HEK293 (cell line): ENCODE measurements at regions not wholly inside any gene's neighbourhood (a gene's known extent, or its start where the extent isn't known, plus 50 kb on each side); places are given as distances from the start of the nearest gene placed in this dataset.

ENCODE experiments used
- CTCF ChIA-PET: fragments of 350-600 bp; formaldehyde crosslinking; extraction: SDS; loops from one replicate; lab custom pipeline; 2021; ENCODE audit warnings: antibody characterized with exemption; lab: Yijun Ruan, JAX
- POLR2A ChIA-PET: fragments of 300-600 bp; formaldehyde crosslinking; extraction: SDS; loops from one replicate; lab custom pipeline; 2020; ENCODE audit warnings: antibody characterized with exemption, inconsistent platforms; lab: Yijun Ruan, JAX
- H3K27ac ChIP-seq: fragments of 200-500 bp; sonication (Bioruptor generic); 2 replicates; pipeline ENCODE4 v1.5.1; 2014; ENCODE audit warnings: low read depth, low read length, control low read depth, inconsistent platforms; ENCODE audit errors: extremely low read depth
- H3K36me3 ChIP-seq, 2 experiments: fragments of 200-500 bp in 1 of 2; sonication (Bioruptor generic) in 1 of 2; 1 replicate in 1 of 2; 2 replicates in 1 of 2; pipeline ENCODE4 v1.5.1; 2014 to 2017; ENCODE audit warnings: inconsistent platforms in 2 of 2, low read length in 2 of 2; ENCODE audit not compliant: control insufficient read depth in 2 of 2, insufficient read depth in 1 of 2
- H3K4me1 ChIP-seq: fragments of 200-500 bp; sonication (Bioruptor generic); 2 replicates; pipeline ENCODE4 v1.5.1; 2014; ENCODE audit warnings: mild to moderate bottlenecking, low read length, inconsistent platforms; ENCODE audit not compliant: control insufficient read depth, insufficient read depth
- H3K4me3 ChIP-seq: 2 replicates; pipeline ENCODE4 v1.5.1; 2011; ENCODE audit warnings: low read depth, mild to moderate bottlenecking, control low read depth, low read length, moderate library complexity
- H3K9me3 ChIP-seq: fragments of 200-500 bp; sonication (Bioruptor generic); 2 replicates; pipeline ENCODE4 v1.5.1; 2014; ENCODE audit warnings: low read depth, low read length, inconsistent platforms; ENCODE audit not compliant: control insufficient read depth, insufficient read depth
- BCL11A ChIP-seq: fragments of 450-650 bp; formaldehyde crosslinking; IDR thresholded peaks from 2 replicates; pipeline ENCODE4 v1.5.1; 2016; ENCODE audit warnings: low read depth, missing biosample characterization, missing genetic modification characterization
- GLI2 ChIP-seq: fragments of 450-650 bp; formaldehyde crosslinking; IDR thresholded peaks from 2 replicates; pipeline ENCODE4; 2017; ENCODE audit warnings: missing biosample characterization, missing genetic modification characterization, low read depth, borderline replicate concordance
- OVOL3 ChIP-seq: fragments of 450-650 bp; formaldehyde crosslinking; IDR thresholded peaks from 2 replicates; pipeline ENCODE4 v1.5.1; 2016; ENCODE audit warnings: missing biosample characterization, missing genetic modification characterization
- RBAK ChIP-seq: fragments of 450-650 bp; formaldehyde crosslinking; IDR thresholded peaks from 2 replicates; pipeline ENCODE4 v1.5.1; 2016; ENCODE audit warnings: missing biosample characterization, missing genetic modification characterization
- WT1 ChIP-seq: fragments of 450-650 bp; formaldehyde crosslinking; IDR thresholded peaks from 2 replicates; pipeline ENCODE4 v1.5.1; 2016; ENCODE audit warnings: missing biosample characterization, missing genetic modification characterization
- ZBTB21 ChIP-seq: fragments of 450-650 bp; formaldehyde crosslinking; IDR thresholded peaks from 2 replicates; pipeline ENCODE4 v1.5.1; 2017; ENCODE audit warnings: missing biosample characterization, missing genetic modification characterization
- ZIC2 ChIP-seq: fragments of 450-650 bp; formaldehyde crosslinking; IDR thresholded peaks from 2 replicates; pipeline ENCODE4 v1.5.1; 2016; ENCODE audit warnings: missing biosample characterization, missing genetic modification characterization
- ZNF132 ChIP-seq: fragments of 450-650 bp; formaldehyde crosslinking; IDR thresholded peaks from 2 replicates; pipeline ENCODE4 v1.5.1; 2017; ENCODE audit warnings: missing biosample characterization, missing genetic modification characterization, borderline replicate concordance
- ZNF140 ChIP-seq: fragments of 450-650 bp; formaldehyde crosslinking; IDR thresholded peaks from 2 replicates; pipeline ENCODE4 v1.5.1; 2016; ENCODE audit warnings: missing biosample characterization, missing genetic modification characterization
- ZNF19 ChIP-seq: fragments of 450-650 bp; formaldehyde crosslinking; IDR thresholded peaks from 2 replicates; pipeline ENCODE4; 2016; ENCODE audit warnings: missing biosample characterization, missing genetic modification characterization, low read depth
- ZNF24 ChIP-seq: fragments of 450-650 bp; formaldehyde crosslinking; IDR thresholded peaks from 2 replicates; pipeline ENCODE4 v1.5.1; 2016; ENCODE audit warnings: missing biosample characterization, missing genetic modification characterization
- ZNF37A ChIP-seq: fragments of 450-650 bp; IDR thresholded peaks from 2 replicates; pipeline ENCODE4 v1.5.1; 2018; ENCODE audit warnings: missing biosample characterization, missing genetic modification characterization
- ZNF394 ChIP-seq: fragments of 450-650 bp; formaldehyde crosslinking; IDR thresholded peaks from 2 replicates; pipeline ENCODE4 v1.5.1; 2016; ENCODE audit warnings: missing biosample characterization, missing genetic modification characterization, mild to moderate bottlenecking, moderate library complexity, borderline replicate concordance
- ZNF433 ChIP-seq: fragments of 450-650 bp; formaldehyde crosslinking; IDR thresholded peaks from 2 replicates; pipeline ENCODE4 v1.5.1; 2016; ENCODE audit warnings: missing biosample characterization, missing genetic modification characterization, low read depth
- ZNF529 ChIP-seq: fragments of 450-650 bp; formaldehyde crosslinking; IDR thresholded peaks from 2 replicates; pipeline ENCODE4 v1.5.1; 2017; ENCODE audit warnings: missing genetic modification characterization, missing biosample characterization; ENCODE audit not compliant: insufficient replicate concordance
- ZNF544 ChIP-seq: fragments of 450-650 bp; formaldehyde crosslinking; IDR thresholded peaks from 2 replicates; pipeline ENCODE4 v1.5.0; 2017; ENCODE audit warnings: missing biosample characterization, missing genetic modification characterization
- ZNF660 ChIP-seq: fragments of 450-650 bp; IDR thresholded peaks from 2 replicates; pipeline ENCODE4 v1.5.1; 2018; ENCODE audit warnings: missing biosample characterization, mild to moderate bottlenecking, missing genetic modification characterization
- ZNF830 ChIP-seq: fragments of 450-650 bp; IDR thresholded peaks from 2 replicates; pipeline ENCODE4 v1.5.0; 2018; ENCODE audit warnings: missing biosample characterization, missing genetic modification characterization, low read depth, mild to moderate bottlenecking, moderate library complexity
- TF ChIP-seq, protein P1 (sequence below): fragments of 450-650 bp; formaldehyde crosslinking; IDR thresholded peaks from 2 replicates; pipeline ENCODE4 v1.5.1; 2016; ENCODE audit warnings: missing biosample characterization, missing genetic modification characterization
- TF ChIP-seq, protein P2 (sequence below): fragments of 450-650 bp; formaldehyde crosslinking; IDR thresholded peaks from 2 replicates; pipeline ENCODE4 v1.5.1; 2017; ENCODE audit warnings: missing biosample characterization, missing genetic modification characterization
- TF ChIP-seq, protein P3 (sequence below): fragments of 450-650 bp; formaldehyde crosslinking; IDR thresholded peaks from 2 replicates; pipeline ENCODE4 v1.5.1; 2016; ENCODE audit warnings: missing biosample characterization, missing genetic modification characterization

DNA sequence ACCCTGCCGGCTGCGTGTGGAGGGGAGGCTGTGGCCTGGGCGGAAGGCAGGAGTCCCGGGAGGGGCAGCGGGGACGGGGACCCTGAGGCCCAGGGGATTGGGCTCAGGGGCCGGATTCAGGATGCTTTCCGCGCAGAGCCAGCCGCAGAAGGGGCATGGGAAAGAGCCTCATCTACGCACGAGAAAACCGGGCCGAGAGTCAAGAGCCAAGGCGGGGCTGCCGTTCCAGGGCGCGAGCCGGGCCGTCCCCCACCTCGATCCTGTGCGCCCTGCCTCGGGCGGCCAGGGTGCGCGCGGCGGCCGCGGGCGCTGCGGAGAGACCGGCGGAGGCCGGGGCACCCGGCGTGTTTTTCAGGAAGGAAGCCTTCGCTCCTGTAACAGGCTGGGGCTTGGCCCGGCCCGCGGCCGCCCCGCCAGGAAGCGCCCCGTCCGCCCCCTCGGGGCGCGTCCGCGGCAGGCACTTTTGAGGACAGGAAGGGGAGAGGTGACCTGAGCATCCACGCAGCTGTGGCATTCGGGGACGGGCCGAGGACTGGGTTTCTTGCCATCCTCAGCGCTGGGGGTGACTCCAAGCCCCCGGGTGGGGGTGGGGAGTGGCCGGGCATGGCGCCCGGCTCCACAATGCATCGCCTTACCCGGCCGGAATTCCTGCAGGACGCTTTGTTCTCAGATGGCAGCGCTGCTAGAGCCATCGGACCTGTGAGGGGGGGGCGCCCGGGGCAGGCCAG lies 62.3 kb upstream of the GATA2 start:
- Histone ChIP-seq H3K27ac (no peak overlapping the region), H3K4me3 (no peak overlapping the region), H3K4me1 (no peaks in the 10 kb centered on the region), H3K36me3 (no peaks in the 10 kb centered on the region), H3K9me3 (no peaks in the 10 kb centered on the region)
- ChIA-PET POLR2A (no interaction called here), CTCF (no interaction called here)
- TF ChIP-seq, protein P1, sequence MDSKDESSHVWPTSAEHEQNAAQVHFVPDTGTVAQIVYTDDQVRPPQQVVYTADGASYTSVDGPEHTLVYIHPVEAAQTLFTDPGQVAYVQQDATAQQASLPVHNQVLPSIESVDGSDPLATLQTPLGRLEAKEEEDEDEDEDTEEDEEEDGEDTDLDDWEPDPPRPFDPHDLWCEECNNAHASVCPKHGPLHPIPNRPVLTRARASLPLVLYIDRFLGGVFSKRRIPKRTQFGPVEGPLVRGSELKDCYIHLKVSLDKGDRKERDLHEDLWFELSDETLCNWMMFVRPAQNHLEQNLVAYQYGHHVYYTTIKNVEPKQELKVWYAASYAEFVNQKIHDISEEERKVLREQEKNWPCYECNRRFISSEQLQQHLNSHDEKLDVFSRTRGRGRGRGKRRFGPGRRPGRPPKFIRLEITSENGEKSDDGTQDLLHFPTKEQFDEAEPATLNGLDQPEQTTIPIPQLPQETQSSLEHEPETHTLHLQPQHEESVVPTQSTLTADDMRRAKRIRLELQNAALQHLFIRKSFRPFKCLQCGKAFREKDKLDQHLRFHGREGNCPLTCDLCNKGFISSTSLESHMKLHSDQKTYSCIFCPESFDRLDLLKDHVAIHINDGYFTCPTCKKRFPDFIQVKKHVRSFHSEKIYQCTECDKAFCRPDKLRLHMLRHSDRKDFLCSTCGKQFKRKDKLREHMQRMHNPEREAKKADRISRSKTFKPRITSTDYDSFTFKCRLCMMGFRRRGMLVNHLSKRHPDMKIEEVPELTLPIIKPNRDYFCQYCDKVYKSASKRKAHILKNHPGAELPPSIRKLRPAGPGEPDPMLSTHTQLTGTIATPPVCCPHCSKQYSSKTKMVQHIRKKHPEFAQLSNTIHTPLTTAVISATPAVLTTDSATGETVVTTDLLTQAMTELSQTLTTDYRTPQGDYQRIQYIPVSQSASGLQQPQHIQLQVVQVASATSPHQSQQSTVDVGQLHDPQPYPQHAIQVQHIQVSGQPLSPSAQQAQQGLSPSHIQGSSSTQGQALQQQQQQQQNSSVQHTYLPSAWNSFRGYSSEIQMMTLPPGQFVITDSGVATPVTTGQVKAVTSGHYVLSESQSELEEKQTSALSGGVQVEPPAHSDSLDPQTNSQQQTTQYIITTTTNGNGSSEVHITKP (tag by site-specific recombination), result no peak
- TF ChIP-seq ZNF394 (tag by site-specific recombination) (no peak), ZNF660 (tag by site-specific recombination) (no peak)

DNA sequence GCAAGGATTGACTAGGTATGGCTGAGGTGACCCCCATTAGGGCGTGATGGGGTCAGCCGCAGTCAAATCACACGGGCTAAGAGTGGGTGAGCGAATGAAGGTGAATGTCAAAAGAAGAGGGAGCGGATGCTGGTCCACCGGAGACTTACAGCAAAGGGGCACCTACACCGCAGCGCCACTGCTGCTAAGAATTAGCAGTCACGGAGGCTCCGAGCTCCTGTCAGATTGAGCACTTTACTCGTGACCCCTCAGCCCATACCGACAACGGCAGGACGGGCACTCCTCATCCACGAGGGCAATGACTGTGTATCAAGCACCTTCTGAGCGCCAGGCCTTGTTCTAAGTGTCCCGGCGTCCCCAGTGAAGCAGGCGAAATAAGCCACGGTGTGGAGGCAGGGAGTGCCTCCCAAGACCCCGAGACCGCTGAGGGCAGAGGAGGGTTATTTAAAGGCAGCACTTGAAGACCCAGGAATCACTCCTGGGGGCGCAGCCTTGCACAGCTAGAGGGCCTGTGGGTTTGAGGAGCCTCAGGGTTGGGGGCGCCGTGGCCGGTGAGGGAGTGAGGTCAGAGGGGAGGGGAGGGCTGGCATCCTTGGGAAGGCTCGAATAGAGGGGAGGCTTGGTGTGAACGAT lies 61.6 kb upstream of the GATA2 start:
- ChIA-PET POLR2A (no interaction called here), CTCF (interaction anchor here (0.7 kb wide), 1 partner anchor 145 kb away, joined by 3 read pairs; no protein-coding TSS in a partner anchor)
- Histone ChIP-seq H3K9me3 (no peaks in the 10 kb centered on the region), H3K36me3 (no peaks in the 10 kb centered on the region), H3K27ac (no peak overlapping the region), H3K4me1 (no peaks in the 10 kb centered on the region), H3K4me3 (no peak overlapping the region)
- TF ChIP-seq ZNF529 (no peak), ZNF140 (no peak), ZBTB21 (tag by site-specific recombination) (no peak), RBAK (tag by site-specific recombination) (no peak), ZNF24 (tag by site-specific recombination) (no peak), WT1 (tag by site-specific recombination) (no peak), ZNF660 (tag by site-specific recombination) (no peak)

DNA sequence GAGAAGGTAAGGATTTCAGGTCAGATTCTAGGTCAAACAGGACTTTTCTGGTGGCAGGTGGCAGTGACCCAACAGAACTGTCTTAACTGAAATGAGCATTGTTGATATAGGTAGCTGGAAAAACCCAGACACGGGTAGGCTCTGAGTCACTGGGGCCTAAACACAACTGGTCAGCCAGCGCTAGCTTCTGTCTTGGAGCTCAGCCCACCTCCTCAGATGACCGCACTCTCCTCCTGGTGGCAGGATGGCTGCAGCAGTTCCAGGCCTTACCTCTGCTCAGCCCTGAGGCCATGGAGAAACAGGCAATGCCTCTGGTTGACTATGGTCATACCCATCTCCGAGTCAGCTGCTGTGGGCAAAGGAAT lies 61.1 kb upstream of the GATA2 start:
- H3K4me3 ChIP-seq, result no peak overlapping the region
- H3K9me3 ChIP-seq, result no peaks in the 10 kb centered on the region
- ChIA-PET POLR2A (no interaction called here), CTCF (interaction anchor here (0.6 to 0.7 kb wide), 2 partner anchors 145 to 314 kb away, joined by 3 to 4 read pairs; no protein-coding TSS in a partner anchor)
- H3K4me1 ChIP-seq, result no peaks in the 10 kb centered on the region
- H3K36me3 ChIP-seq, result no peaks in the 10 kb centered on the region
- H3K27ac ChIP-seq, result no peak overlapping the region
- TF ChIP-seq ZNF132 (tag by site-specific recombination) (no peak), ZNF544 (tag by site-specific recombination) (no peak), OVOL3 (tag by site-specific recombination) (no peak)
- TF ChIP-seq, all 188 proteins: peak for 0

DNA sequence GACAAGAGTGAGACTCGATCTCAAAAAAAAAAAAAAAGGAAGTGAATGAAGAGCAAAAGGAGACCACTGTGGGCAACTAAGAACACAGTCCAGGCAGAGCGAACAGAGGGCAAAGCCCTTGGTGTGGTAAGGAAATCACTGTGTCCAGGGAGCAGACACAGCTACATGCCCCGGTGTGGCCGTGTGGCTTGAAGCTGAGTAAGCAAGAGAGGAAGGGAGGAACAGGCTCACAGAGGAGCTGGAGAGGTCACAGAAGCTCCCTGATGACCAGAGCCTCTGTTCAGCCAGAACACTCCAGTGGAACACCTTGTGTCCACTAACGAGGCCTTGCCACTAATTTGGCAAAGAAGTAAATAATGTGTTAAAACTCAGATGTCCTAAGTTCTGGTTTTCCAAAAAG lies 60.6 kb upstream of the GATA2 start:
- no peaks in the 10 kb centered on the region for H3K4me1 ChIP-seq
- POLR2A ChIA-PET, result no interaction called here
- CTCF ChIA-PET, result interaction anchor here (0.6 to 0.7 kb wide), 3 partner anchors 314 to 498 kb away, joined by 3 to 4 read pairs (median 3); no protein-coding TSS in a partner anchor
- no peak overlapping the region for H3K4me3 ChIP-seq
- H3K27ac ChIP-seq, result no peak overlapping the region
- H3K9me3 ChIP-seq, result no peaks in the 10 kb centered on the region
- no peaks in the 10 kb centered on the region for H3K36me3 ChIP-seq
- TF ChIP-seq GLI2 (tag by site-specific recombination), result no peak
- TF ChIP-seq ZNF830 (tag by site-specific recombination), result no peak
- TF ChIP-seq, protein P2, sequence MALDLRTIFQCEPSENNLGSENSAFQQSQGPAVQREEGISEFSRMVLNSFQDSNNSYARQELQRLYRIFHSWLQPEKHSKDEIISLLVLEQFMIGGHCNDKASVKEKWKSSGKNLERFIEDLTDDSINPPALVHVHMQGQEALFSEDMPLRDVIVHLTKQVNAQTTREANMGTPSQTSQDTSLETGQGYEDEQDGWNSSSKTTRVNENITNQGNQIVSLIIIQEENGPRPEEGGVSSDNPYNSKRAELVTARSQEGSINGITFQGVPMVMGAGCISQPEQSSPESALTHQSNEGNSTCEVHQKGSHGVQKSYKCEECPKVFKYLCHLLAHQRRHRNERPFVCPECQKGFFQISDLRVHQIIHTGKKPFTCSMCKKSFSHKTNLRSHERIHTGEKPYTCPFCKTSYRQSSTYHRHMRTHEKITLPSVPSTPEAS, result no peak
- no peak for TF ChIP-seq BCL11A (tag by site-specific recombination)
- TF ChIP-seq ZNF19 (tag by site-specific recombination), result no peak
- TF ChIP-seq, protein P3, sequence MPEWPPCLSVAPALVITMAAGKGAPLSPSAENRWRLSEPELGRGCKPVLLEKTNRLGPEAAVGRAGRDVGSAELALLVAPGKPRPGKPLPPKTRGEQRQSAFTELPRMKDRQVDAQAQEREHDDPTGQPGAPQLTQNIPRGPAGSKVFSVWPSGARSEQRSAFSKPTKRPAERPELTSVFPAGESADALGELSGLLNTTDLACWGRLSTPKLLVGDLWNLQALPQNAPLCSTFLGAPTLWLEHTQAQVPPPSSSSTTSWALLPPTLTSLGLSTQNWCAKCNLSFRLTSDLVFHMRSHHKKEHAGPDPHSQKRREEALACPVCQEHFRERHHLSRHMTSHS (tag by site-specific recombination), result no peak
- no peak for TF ChIP-seq ZNF37A
- no peak for TF ChIP-seq RBAK (tag by site-specific recombination)
- TF ChIP-seq ZIC2 (tag by site-specific recombination), result no peak
- TF ChIP-seq ZNF433, result no peak
